Vagina (tissue), 2 donors: ENCODE measurements at regions not wholly inside any gene's neighbourhood (a gene's known extent, or its start where the extent isn't known, plus 50 kb on each side); places are given as distances from the start of the nearest gene placed in this dataset.

ENCODE experiments used
- POLR2A ChIP-seq, 2 donors: fragments of 450-650 bp; IDR thresholded peaks; one replicate each; pipeline ENCODE4 v1.6.1; 2017; ENCODE audit warnings: antibody characterized with exemption in 2 of 2, mild to moderate bottlenecking in 2 of 2, moderate library complexity in 2 of 2
- TF ChIP-seq, protein P1 (sequence below), 3 experiments: fragments of 450-650 bp in 2 of 3; fragments of 200-600 bp in 1 of 3; sonication (generic) in 1 of 3; IDR thresholded peaks; one replicate each; pipeline ENCODE4 v1.5.1; 2017 to 2019; ENCODE audit warnings: antibody characterized with exemption in 3 of 3, mild to moderate bottlenecking in 2 of 3, moderate library complexity in 2 of 3

- TF ChIP-seq, protein P1, sequence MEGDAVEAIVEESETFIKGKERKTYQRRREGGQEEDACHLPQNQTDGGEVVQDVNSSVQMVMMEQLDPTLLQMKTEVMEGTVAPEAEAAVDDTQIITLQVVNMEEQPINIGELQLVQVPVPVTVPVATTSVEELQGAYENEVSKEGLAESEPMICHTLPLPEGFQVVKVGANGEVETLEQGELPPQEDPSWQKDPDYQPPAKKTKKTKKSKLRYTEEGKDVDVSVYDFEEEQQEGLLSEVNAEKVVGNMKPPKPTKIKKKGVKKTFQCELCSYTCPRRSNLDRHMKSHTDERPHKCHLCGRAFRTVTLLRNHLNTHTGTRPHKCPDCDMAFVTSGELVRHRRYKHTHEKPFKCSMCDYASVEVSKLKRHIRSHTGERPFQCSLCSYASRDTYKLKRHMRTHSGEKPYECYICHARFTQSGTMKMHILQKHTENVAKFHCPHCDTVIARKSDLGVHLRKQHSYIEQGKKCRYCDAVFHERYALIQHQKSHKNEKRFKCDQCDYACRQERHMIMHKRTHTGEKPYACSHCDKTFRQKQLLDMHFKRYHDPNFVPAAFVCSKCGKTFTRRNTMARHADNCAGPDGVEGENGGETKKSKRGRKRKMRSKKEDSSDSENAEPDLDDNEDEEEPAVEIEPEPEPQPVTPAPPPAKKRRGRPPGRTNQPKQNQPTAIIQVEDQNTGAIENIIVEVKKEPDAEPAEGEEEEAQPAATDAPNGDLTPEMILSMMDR (IDR thresholded peaks at IDR 0.05): no peak
- TF ChIP-seq POLR2A (IDR thresholded peaks at IDR 0.05): no peak
Measured at GRCh38 chrX:120725874-120726273, 96.0 kb upstream of the C1GALT1C1 start.
